H54 (cell line): ENCODE measurements at regions not wholly inside any gene's neighbourhood (a gene's known extent, or its start where the extent isn't known, plus 50 kb on each side); places are given as distances from the start of the nearest gene placed in this dataset.
"Not testable (repeated sequence)": the region's sequence is repeated elsewhere in the genome, so short reads cannot be mapped to it uniquely, and the experiment has no call there.

ENCODE experiments used
- DNase-seq: peaks from one replicate; pipeline ENCODE4 v3.0.0; 2011; ENCODE audit warnings: low spot score, mixed read lengths; ENCODE audit not compliant: insufficient read length
- FAIRE-seq: peaks from 3 replicates; lab custom pipeline; 2011; peaks lifted over from hg19 to GRCh38; lab: Jason Lieb, UNC
- POLR2A ChIP-seq: IDR thresholded peaks from 2 replicates; pipeline ENCODE4 v1.6.1; 2011; ENCODE audit warnings: low read depth, mild to moderate bottlenecking, low read length

DNA sequence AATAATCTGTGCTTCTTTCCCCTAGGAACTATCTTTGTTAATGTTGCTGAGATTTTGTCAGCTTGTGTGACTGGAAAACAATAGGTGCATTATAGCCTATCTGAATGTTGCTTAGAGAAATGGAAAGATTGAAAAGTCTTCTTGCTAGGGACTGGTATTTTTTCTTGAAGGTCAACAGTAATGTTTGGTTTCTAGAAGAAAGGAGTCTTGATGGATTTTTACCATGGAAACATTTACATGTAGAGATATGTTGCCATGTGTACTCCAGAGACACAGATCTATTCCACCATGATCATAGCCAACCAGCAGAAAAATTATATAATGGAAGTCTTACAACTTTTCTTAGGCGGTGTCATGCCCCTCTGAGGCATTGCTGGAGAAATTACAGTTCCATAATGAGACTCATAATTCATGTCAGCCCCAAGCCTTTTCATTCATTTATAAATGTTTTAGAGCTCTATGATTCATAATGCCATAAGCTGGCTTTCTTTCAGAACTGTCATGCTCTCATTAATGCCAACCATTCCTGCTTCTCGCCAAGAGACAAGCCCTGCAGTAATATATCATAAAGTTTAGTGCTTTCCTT lies 175.1 kb upstream of the PTPRZ1 start:
- TF ChIP-seq POLR2A, result no peak
- DNase-seq, result no peak
- FAIRE-seq, result no peak

- DNase-seq (no peak), FAIRE-seq (no peak)
- TF ChIP-seq POLR2A, result no peak
These were observed 176.0 kb upstream of the PTPRZ1 start for GRCh38 chr7:121696954-121697353.

GRCh38 chr7:121689749-121690148 lies 183.2 kb upstream of the PTPRZ1 start:
- TF ChIP-seq POLR2A, result no peak
- no peak for FAIRE-seq
- no peak for DNase-seq

- DNase-seq (no peak), FAIRE-seq (no peak)
- no peak for TF ChIP-seq POLR2A
These were observed 191.3 kb upstream of the PTPRZ1 start for GRCh38 chr7:121681700-121682099.

GRCh38 chr7:121676168-121676567 lies 196.8 kb upstream of the PTPRZ1 start:
- TF ChIP-seq POLR2A, result no peak
- DNase-seq (no peak), FAIRE-seq (no peak)

GRCh38 chr7:121674455-121674854 lies 198.5 kb upstream of the PTPRZ1 start:
- DNase-seq, FAIRE-seq: not testable (repeated sequence)

DNA sequence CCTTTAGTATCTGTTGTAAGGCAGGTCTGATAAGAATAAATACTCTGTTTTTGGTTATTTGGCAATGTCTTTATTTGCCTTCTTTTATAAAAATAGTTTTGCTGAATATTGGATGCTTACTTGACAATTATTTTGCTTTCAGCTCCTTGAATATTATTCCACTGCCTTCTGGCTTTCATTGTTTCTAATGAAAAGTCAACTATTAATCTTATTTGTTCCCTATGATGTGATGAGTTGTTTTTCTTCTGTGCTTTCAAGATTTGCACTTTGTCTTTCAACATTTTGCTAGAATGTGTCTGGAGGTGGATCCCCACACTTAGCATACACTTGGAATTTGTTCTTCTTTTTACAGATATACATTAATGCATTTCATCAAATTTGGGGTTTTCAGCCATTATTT lies 203.8 kb upstream of the PTPRZ1 start:
- no peak for TF ChIP-seq POLR2A
- no peak for DNase-seq
- FAIRE-seq, result no peak

DNA sequence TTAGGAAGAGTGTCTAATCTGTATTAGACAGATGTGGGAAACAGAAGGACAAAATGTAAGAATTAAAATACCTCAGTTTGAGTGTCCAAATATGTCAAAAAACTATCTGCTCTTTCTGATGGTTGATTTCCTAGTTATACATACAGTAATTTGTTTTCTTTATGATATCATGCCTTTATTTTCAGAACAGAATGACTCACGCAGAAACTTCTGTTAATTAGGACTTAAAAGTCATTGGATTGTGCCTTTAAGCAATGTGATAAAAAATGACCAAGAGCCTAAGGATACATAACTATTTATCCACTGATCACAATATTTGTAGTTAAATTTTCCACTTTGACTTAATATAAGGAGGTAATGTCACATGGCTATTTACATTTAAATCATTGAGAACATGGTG lies 206.7 kb upstream of the PTPRZ1 start:
- TF ChIP-seq POLR2A, result no peak
- DNase-seq (no peak), FAIRE-seq (no peak)

- DNase-seq (no peak), FAIRE-seq (no peak)
- TF ChIP-seq POLR2A, result no peak
These were observed 229.6 kb upstream of the PTPRZ1 start for GRCh38 chr7:121643320-121643719.

DNA sequence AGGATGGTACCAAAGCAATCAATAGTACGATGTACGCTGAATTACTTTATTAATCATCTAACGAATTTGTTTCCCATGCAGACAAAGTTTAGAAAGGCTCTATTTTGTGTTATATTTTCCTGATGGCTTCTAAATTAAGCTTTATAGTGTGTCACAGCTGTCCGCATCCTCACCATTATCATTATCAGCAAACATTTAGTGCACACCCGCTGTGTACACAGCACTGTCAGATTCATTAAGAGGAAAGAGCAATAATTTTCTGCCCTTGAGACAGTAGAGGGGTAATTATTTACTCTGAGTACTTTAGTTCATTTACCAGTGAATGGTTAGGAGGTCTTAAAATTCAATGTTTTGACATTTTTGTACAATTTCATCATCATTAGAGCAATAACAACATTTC lies 233.3 kb upstream of the PTPRZ1 start:
- FAIRE-seq (no peak), DNase-seq (no peak)
- no peak for TF ChIP-seq POLR2A

- FAIRE-seq, result no peak
- TF ChIP-seq POLR2A, result no peak
These were observed 234.7 kb upstream of the PTPRZ1 start for GRCh38 chr7:121638286-121638685.

DNA sequence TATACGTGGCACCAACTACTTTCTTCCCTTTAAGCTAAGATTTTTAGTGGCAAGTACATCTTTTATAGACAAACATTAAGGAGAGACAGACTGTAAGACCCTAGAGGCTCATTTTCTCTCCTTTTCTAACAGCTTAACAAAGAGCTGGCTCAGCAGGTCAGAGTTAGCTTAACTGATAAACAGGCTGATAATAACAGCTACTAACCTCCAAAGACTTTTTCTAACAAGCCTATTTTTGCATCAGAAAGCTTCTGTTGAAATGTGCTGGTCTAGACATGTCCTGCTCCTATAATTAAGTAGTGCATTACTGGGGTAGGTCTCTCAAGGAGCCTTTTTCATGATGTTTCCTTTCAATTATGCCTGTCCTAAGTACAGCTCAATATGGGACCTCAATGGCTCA lies 238.2 kb upstream of the FAM3C start:
- FAIRE-seq (no peak), DNase-seq (no peak)
- TF ChIP-seq POLR2A, result no peak

More at GRCh38 chr7:121638286-121638685, 234.7 kb upstream of the PTPRZ1 start:
- DNase-seq, result no peak

- DNase-seq, result no peak
- peak; percentile 27 for FAIRE-seq
- no peak for TF ChIP-seq POLR2A
These were observed 237.1 kb upstream of the FAM3C start for GRCh38 chr7:121633186-121633585.

- no peak for DNase-seq
- TF ChIP-seq POLR2A, result no peak
These were observed 228.8 kb upstream of the FAM3C start for GRCh38 chr7:121624958-121625357.

GRCh38 chr7:121623130-121623872 lies 227.2 kb upstream of the FAM3C start:
- FAIRE-seq (no peak), DNase-seq (no peak)
- no peak for TF ChIP-seq POLR2A

More at GRCh38 chr7:121624958-121625357, 228.8 kb upstream of the FAM3C start:
- peak; percentile 55 for FAIRE-seq
